ENCODE measurements at regions not wholly inside any gene's neighbourhood (a gene's known extent, or its start where the extent isn't known, plus 50 kb on each side); places are given as distances from the start of the nearest gene placed in this dataset.
A peak's percentile ranks its signal among the peaks of the same experiment; 100 is the strongest.

DNA sequence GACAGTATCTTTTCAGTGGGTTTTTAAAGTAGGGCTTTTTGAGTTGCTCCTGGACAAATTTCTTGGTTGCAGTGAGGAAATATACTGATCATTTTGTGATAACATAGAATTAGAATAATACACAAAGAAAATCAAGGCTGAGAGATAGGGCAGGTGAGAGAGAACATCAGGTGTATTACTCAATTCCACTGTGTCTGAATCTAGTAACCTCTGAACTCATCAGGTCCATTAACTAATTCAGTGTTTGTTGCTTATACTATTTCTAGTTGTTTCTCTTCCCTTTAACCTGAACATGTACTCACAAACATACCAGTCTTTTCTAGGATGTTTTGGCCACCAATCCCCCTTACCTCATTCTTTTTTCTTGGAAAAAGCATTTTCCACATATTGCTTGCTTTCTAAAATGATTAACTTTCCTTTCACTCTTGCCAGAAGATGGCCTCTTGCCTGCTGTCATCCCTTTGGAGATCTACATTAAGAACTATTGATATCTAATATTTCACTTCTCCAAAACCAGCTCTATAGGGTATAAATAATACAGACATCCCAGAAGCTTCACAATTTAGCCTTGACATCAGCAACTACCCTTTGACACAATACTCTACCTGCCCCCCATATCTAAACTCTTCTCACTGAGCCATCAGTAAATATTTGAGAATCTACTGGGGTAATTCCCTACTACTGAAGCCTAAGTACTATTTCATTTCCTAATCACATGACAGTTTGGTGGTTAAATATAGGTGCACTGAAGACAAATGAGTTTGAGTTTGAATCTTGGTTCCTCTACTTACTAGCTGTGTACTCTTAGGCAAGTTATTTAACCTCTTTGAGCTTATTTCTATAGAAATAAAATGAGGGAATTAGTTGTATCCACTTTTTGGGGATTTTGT, 470.8 kb upstream of the IGFBP7 start:
- no peak for DNase-seq

DNA sequence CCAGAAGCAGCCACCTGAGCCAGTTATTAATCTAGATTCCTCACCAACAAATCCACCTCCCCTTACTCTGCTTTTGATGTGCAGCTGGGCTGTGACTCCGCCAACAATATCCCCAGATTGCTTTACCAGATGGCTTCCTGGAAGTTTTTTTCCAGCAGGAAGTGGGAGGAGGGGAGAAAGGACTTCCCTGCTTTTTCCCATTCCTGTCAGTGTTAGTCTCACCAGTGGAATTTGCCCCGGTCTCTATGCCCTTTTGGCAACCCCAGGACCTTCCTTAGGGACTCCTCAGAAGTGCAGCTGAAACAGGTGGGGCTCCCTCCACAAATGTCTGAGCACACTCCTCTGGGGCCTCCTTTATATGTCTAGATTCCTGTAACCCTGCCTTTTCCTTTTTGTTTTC, 465.2 kb upstream of the IGFBP7 start:
- DNase-seq: no peak

DNA sequence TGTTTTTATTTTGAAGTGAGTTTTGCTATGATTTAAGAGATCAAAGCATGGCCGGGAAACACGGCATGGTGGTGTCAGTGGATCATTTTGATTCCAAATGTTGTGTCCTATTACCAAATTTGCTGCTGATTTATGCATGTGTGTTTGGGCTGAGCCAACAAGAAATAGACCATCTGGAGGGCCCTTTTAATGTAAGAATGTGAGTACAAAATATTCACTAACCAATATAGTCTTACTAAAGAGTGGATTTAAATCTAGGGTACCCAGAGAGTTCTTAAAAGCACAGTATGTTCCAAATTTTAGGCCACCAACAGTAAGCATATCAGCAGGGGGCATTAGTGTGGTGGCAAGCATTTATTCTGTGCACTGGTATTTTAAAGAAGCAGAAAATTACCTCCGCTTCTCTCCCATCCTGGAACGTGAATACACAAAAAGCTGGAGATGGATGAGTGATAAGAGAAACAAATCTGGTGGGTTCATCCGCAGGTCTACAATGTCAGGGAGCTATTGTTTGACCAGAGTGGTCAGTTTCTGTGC, 444.4 kb upstream of the IGFBP7 start:
- peak; percentile 8 for DNase-seq

DNA sequence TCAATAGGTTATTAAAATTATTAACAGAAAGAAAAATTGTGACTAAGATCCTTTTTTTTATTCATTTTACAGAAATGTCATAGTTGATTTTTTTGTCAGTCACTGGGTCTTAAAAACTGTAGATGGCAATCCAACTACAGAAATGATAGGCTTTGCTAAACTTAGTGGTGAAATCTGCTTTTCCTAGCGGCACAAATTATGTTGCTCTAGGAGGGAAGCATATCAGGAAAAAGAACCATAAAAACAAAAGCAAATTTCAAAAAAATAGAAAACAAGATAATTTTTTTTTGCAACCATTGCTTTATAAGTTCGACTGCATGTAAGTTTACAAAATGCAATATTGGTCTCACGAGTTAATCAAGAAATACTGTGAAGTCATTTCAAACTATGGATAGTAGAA, 443.5 kb upstream of the IGFBP7 start:
- DNase-seq: no peak

DNA sequence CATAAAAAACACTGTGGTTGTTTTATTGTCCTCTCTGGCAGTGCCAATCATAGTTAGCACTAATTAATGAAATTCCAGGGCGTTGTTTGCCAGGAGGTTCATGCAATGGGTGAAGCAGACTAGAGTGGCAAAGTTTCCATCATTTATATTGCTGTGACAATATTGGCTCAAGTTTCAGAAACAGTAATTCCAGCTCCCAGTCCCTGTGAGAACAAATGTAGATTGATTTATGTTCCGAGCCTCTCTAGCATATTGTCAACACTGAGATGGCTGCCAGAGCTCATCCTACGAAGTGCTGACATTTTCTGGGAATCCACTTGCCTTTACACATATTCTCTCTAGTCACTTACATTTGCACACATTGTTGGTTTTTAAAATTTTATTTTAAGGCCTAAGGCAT, 440.0 kb upstream of the IGFBP7 start:
- no peak for DNase-seq

DNA sequence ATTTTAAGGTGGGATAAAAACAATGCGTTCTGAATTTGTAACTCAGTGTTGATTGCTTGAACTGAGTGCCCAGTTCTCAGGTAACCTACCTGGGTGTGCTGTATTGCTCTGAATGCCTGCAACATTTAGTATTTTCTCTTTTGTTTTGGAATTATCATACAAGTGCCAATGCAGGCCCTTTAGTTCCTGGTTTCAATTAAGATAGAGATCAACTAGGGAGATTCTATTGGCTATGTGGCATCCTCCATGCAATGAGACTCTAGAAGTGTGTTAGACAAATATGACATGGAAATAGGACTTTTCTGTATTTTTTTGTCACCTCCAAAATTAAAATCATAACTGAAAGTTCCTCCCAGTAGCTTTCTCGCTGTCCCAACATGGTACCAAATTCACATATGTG, 438.7 kb upstream of the IGFBP7 start:
- no peak for DNase-seq

DNA sequence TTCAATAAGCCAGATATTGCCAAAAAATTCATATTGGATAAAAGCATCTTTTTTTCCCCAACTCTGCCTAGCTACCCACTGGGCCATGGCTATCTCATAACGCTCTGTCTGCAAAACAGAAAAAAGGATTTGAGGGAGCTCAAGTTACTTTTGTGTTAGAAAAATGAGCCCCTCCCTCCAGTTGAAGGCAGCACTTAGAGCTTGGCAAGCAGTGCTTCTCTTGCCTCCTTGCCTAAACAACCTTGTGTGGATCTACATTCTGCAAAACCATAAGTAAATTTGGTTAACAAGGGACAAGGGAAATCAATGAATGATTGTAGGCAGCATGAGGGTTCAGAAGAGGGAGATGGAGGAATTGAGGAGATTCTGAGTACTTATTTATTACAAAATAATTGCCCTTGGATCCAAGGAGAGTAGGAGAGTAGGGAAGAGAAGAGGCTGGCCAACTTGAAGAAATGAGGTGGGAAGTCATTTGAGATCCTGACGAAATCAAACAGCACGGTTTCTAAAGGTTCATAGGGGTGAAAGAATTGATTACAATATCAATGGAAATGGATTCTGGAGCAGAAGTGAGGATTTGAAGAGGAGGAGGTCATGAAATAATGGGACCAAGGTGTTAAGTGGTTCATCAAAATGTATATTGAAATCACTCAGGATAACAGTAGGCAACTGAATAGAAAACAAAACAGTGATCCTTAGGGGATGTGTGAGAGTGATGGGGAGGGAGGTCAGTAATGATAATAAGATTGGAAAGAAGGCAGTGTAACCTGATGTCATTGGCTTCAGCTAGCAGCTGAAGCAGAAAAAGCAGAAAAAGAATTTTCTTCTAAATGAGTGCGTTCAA, 434.8 kb upstream of the IGFBP7 start:
- DNase-seq: no peak

DNA sequence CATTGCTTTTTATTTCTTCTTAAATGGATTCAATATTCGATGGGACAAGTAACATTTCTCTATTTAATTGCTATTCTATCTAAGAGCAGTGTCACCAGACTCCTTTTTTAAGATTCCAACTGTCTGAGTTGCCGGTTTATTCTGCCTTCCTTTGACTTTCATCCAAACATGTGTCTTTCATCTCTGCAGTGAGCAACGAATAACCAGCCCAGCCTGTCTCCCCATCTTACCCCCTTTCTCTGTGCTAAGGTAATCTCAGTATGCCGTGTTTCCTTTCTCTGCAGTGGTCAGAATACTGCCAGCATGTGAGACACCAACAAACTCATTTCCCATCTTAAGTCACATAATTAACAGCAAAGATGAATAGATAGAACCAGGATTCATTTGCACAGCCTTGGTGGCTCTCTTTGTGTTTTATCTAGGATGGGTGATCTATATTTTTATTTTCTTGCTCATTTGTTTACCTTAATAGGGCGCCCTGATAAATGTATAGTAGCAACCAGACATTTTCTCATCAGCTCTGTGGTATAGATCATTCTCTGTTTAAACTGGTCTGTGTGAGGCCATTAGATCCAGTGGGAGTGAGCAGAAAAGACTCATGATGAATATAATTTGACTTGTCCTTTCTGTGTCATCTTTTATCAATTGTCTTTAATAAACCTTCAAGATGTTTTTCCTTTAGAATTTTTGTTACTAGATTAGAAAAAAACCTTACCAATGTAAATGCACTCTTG, 394.8 kb upstream of the IGFBP7 start:
- no peak for DNase-seq

DNA sequence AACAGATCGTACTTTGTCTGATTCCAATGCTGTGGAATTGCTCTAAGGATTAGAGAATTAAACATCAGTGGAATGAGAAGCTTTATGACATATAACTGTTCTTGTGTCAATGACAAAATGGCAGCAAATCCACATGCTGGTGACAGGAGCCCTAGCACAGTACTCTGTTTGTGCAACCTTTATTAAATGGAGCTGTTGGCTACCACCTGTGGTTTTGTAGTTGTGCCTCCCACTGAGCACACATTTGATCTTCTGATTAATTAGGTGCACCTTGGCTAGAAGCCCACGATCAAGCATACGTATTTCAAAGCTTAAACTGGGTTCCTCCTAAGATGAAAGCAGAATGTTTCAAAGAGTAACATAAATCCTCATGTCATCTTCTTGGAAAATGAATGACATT, 394.0 kb upstream of the IGFBP7 start:
- no peak for DNase-seq

DNA sequence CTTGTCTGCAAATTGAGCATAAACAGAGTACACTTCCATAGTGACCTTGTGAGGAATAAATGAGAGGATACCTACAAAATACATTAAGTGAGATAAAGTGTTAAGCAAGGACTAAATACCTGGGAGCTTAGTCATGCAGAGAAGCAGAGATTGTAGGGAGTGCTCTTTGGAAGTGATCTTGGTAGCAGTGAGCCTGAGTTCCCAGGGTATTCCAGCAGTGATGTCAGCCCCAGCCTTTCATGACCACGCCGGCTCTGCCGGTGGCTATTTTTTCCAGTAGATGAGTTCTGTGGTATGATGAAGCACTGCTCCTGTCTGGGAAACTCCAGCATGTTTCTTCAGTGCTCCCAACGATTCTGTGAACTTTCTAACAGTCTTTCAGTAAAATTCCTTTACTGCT, 391.5 kb upstream of the IGFBP7 start:
- DNase-seq: no peak

DNA sequence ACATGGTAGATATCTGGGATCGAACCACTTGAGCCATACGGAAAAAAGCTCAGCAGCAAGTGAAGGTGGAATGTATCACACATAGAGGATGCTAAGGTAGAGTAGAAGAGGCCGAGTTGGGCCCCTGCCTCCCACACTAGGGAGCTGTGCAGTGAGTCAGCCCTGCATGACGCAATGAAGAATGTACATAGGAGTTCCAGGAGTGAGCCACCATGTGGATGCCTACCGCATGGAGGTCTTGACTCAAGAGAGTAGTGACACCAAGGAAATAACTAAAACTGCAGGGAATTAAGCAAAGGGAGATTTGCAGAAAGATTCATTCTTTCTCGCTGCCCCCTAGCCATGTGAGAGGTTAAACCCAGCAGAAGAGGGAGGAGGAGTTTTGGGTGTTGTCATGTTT, 389.6 kb upstream of the IGFBP7 start:
- no peak for DNase-seq

DNA sequence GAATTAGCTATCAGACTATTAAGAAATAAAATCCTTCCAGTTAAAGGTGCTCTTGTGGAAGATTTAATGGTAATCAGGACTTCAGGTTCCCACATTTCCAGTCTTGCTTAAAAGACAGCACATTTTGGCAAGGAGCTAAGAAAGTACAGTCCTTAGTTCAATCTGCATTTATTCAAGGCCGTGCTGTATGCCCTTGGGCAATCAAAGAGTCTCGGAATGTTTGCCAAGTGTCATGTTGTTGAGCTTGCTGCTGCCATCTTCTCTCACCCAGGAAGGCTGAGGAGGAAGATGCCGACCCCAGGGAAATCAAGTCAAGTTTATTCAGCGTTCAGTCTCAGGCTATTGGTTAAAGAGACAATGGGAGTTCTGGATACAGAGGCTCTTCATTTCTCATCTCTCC, 388.1 kb upstream of the IGFBP7 start:
- DNase-seq: no peak

DNA sequence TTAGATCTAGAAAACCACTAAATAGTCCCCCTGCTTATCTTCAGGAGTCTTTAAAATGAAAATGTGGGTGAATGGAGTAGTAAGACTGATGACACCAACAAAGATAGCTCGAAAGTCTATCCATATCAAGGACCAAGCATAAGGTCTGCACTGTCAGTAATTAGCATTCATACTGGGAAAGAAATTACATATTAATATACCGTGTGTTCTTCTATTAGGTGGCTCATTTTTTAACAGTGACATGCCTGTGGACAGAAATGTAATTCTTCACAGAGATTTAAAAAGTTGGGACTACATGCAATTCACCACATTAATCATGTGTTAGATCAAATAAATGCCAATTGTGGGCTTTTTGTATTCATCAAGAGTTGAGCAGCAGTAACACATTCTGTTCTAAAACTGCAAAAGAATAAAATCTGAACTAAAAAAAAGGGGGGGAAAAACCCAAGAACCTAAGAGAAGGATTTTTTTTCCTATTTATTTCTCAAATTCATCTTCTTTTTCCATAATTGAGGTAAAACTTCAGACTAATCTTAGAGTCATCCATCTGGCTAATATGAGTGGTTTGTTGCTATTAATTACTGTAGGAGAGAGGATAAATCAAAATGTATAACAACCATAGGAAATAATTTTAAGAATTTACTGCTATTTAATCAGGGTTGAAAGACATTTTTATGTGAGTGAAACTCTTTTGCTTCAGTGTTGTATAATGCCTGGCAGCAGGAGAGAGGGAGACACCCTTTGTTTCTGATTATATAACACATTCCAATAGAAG, 386.7 kb upstream of the IGFBP7 start:
- no peak for DNase-seq

DNA sequence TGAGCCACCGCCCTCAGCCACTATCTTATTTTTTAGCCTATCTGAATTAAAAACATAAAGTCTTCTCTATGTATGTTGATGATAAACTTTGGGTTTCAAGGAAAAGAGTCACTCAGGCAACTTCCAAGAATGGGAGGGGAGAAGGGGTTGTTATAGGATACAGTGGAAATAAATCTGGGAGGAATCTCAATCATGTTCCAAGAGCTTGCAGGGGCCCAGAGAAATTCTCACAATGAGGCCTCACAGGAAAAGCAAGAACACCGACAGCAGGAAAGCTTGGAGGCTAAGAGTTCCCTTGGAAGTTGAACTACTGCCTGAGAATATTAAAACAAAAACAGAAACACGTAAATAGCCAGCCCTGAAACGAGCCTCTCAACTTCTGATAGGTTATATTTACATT, 384.6 kb upstream of the IGFBP7 start:
- DNase-seq: no peak

DNA sequence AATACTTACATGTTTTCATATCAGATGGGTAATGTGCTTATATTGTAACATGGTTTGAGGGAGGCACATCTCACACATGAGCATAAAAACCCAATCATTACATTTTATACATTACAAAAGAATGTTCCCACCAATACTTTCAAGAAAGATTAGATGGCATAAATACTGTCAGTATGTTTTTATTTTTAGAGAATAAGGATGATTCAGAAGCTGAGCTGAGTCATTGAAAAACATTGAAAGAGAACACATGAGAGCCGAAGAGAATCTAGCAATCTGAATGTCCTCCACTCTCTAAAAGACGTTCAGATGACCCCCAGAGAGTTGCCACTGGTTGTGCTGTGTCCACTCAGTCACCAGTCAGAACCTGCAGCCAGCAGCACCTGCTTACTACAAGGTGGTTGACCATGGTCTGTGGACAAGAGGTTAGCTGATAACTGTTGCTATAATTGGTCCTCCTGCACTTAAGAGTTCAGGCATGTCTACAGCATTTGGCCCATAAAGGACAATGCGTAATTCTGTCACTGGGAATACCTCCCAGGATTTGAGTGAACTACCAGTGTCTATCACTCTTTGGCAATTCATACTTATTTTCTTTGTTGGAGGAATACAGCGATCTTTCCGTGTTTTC, 382.2 kb upstream of the IGFBP7 start:
- DNase-seq: no peak

DNA sequence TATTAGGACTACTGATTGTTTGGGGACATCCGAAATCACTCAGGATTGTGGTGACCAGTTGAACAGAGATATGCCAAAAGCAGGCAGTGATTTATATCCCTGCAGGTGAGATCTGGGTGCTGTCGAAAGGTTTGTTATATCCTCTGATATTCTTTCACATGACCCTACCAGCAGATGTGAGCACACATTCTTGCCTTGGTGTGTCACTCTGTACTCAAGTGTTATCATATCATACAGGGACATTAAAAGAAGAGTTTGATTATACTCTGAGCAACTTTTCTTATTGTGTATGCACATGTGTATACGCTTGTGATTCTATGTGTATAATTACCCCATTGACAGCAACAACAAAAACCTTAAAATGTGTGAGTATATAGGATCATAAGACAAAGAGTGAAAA, 381.2 kb upstream of the IGFBP7 start:
- no peak for DNase-seq

DNA sequence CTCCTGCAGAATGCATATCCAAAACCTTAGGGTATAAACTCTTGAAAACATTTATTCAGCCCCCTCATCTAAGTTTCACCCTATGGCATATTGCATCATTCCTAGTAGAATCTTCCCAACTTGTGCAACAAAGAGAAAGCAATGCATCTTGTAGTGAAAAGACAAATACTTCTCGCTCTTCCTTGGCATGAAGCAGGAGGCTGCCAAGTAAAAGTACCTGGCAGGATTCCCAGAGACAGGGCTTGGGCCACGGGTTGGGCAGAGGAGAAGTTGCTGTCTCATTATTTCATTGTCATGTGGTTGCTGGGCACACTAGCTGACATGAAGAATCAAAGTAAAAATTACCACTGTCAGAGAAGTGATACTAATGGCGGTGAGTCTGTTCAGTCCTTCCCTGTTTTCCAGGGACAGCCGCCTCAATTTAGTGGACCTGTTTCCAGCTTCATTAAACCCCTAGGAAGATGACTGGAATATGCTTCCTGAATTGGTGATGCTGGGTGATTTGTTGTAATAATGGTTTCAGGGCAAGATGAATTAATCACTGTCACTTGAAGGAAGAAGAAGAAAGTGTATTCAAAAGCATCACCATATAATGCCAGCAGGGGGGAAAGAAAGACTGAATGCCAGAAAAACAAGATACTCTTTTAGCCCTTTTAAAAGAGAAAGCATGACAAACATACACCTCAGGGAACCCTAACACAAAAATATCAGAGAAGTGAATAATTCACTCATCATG, 380.5 kb upstream of the IGFBP7 start:
- no peak for DNase-seq

DNA sequence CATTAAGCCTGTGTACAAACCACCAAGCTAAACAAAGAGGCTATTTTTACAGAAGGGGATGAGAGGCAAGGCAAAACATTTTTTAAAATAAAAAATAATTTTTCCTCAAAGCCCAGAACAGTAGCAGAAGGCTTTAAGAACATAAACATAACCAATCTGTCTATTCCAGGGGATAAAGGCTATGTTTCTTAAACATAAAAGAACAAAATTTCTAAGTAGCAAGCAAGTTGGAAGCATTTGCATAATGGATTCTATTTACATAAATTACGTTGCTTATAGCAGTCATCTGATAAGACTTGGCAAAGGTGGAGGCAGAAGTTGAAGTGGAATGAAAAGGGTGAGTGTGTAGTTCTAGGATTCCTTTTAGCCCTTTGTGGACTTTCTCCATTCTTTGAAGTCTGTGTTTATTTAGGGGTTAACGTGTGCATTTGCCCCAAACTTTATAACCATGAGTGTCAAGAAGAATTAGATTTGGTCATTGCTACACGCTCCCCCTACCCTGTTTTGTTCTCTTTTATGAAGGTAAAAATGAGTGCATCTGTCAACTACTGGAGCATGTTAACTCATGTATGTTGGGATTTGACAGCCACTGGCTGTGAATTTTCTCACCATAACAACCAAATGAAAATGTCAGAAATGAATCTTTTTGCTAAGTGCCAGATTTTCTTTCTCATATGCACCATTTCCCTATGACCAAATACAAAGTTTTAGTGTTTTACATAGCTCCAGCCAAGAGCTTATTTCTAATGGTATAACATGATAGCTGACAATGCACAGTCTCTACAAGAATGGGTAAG, 378.4 kb upstream of the IGFBP7 start:
- no peak for DNase-seq

DNA sequence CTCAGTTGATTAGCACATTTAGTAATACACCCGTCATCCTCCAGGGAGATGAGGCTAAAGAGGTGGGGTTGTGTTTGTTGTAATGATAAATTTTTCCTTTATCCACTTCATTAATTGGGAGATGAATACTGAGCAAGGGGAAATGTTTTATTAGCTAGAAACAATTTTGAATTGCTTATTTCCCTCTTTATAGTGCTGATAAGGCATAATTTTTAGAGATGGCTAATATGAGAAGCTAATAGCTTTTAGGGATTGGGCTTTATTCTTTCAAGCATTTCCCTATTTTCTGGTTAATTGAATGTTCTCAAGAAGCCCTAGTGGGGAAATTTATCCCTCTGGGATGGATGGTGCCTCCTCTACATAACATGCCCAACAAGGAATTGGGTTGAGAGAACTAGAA, 365.2 kb upstream of the IGFBP7 start:
- DNase-seq: no peak
